OCI-LY7 (cell line): ENCODE measurements at regions not wholly inside any gene's neighbourhood (a gene's known extent, or its start where the extent isn't known, plus 50 kb on each side); places are given as distances from the start of the nearest gene placed in this dataset.

Experiments
- CTCF ChIP-seq: fragments of 200-600 bp; sonication (generic); conservative IDR thresholded peaks from 2 replicates; pipeline ENCODE4 v1.5.1; 2014; ENCODE audit warnings: mild to moderate bottlenecking, antibody characterized with exemption, low read length, moderate library complexity, mixed read lengths
- EZH2phosphoT487 ChIP-seq: fragments of 200-600 bp; sonication (generic); IDR thresholded peaks from 2 replicates; pipeline ENCODE4 v1.6.1; 2018; ENCODE audit warnings: low read depth, borderline replicate concordance, mild to moderate bottlenecking, mixed run types, antibody characterized with exemption, low read length, moderate library complexity, mixed read lengths

GRCh38 chr1:157252473-157252872 lies 114.3 kb upstream of the ETV3 start:
- TF ChIP-seq CTCF (no peak), EZH2phosphoT487 (no peak)
